ENCODE measurements at regions not wholly inside any gene's neighbourhood (a gene's known extent, or its start where the extent isn't known, plus 50 kb on each side); places are given as distances from the start of the nearest gene placed in this dataset.

DNA sequence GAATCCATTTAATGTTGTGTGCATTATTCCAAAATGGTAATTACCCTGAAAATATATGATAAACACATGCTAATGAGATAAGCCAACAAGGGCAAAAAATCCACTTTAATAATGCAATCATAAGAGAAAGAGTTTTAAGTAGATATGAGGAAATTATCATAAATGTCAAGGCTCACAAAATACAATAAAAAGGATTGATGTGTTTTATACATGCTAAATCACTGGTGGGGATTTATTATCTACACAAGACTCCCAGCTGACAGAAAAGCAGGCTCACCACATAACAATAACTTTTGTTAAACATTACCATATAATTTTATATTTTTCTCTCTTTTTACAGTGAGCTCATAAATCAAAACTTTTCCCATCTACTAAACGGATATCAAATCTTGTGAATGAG lies 306.2 kb upstream of the GRAMD2B start:
- no peaks in the 10 kb centered on the region for H3K36me3 ChIP-seq (ENCODE audit: control insufficient read depth in 2 of 2, extremely low read depth in 1 of 2, insufficient read depth in 2 of 2, low read length in 2 of 2)
- H3K9me3 ChIP-seq (replicated peaks; ENCODE audit: control insufficient read depth, insufficient read depth, low read length) = no peaks in the 10 kb centered on the region
- no peaks in the 10 kb centered on the region for H4K20me1 ChIP-seq (replicated peaks; ENCODE audit: control insufficient read depth, extremely low read depth, insufficient read depth, low read length)
- H3K4me3 ChIP-seq (replicated peaks in 1 of 3; ENCODE audit: insufficient read depth in 1 of 3, low read depth in 1 of 3, low read length in 3 of 3) = no peak overlapping the region
- no peak overlapping the region for H2AFZ ChIP-seq (ENCODE audit: low read depth, low read length)
- TF ChIP-seq, protein P1, sequence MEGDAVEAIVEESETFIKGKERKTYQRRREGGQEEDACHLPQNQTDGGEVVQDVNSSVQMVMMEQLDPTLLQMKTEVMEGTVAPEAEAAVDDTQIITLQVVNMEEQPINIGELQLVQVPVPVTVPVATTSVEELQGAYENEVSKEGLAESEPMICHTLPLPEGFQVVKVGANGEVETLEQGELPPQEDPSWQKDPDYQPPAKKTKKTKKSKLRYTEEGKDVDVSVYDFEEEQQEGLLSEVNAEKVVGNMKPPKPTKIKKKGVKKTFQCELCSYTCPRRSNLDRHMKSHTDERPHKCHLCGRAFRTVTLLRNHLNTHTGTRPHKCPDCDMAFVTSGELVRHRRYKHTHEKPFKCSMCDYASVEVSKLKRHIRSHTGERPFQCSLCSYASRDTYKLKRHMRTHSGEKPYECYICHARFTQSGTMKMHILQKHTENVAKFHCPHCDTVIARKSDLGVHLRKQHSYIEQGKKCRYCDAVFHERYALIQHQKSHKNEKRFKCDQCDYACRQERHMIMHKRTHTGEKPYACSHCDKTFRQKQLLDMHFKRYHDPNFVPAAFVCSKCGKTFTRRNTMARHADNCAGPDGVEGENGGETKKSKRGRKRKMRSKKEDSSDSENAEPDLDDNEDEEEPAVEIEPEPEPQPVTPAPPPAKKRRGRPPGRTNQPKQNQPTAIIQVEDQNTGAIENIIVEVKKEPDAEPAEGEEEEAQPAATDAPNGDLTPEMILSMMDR (IDR thresholded peaks at IDR 0.05; ENCODE audit: extremely low read depth in 1 of 2, insufficient read depth in 1 of 2, low read depth in 1 of 2, low read length in 2 of 2) = no peak
- TF ChIP-seq POLR2AphosphoS5 (IDR thresholded peaks at IDR 0.05; ENCODE audit: insufficient read depth, low read depth, low read length) = no peak
- TF ChIP-seq, protein P2, sequence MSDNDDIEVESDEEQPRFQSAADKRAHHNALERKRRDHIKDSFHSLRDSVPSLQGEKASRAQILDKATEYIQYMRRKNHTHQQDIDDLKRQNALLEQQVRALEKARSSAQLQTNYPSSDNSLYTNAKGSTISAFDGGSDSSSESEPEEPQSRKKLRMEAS (IDR thresholded peaks at IDR 0.05; ENCODE audit: insufficient read depth, insufficient read length) = no peak
- no peak for TF ChIP-seq MYC (IDR thresholded peaks at IDR 0.05; ENCODE audit: low read depth, low read length)
- TF ChIP-seq FOS (IDR thresholded peaks at IDR 0.05; ENCODE audit: borderline replicate concordance, insufficient read depth, low read length) = no peak
- no peak for TF ChIP-seq JUN (IDR thresholded peaks at IDR 0.05; ENCODE audit: borderline replicate concordance, insufficient read depth, insufficient read length, low read depth)
- no peak for TF ChIP-seq EZH2 (IDR thresholded peaks at IDR 0.05; ENCODE audit: borderline replicate concordance, low read depth, low read length, severe bottlenecking)
- TF ChIP-seq POLR2A (IDR thresholded peaks at IDR 0.05; ENCODE audit: low read depth, low read length) = no peak
- TF ChIP-seq GATA2 (IDR thresholded peaks at IDR 0.05; ENCODE audit: insufficient read depth, insufficient read length, low read depth, low read length) = no peak
- intact Hi-C loops (cut with micrococcal nuclease) (no loop called here), dilution Hi-C loops (cut with MboI; ENCODE audit: extremely low pct_ligation_motif_present, low sequenced_read_pairs) (no loop called here)
- ChIA-PET CTCF (no interaction called here), POLR2A (no interaction called here)
- no peak overlapping the region for H3K9ac ChIP-seq (replicated peaks; ENCODE audit: extremely low read depth, insufficient read depth, low read length)
- no peak overlapping the region for H3K4me2 ChIP-seq (ENCODE audit: insufficient read depth, low read length)
- DNase-seq (ENCODE audit: low read depth, low spot score) (no peak), FAIRE-seq (no peak)
- no peaks in the 10 kb centered on the region for H3K79me2 ChIP-seq (ENCODE audit: control insufficient read depth, insufficient read depth, low read length)
- no TSS peak for BruUV-seq (replicated peaks)
- H3K4me1 ChIP-seq (ENCODE audit: control insufficient read depth, extremely low read depth, insufficient read depth, low read length) = no peaks in the 10 kb centered on the region
- H3K9me1 ChIP-seq (replicated peaks; ENCODE audit: control insufficient read depth, extremely low read depth, insufficient read depth, low read length) = no peaks in the 10 kb centered on the region
- no peaks in the 10 kb centered on the region for H3K27me3 ChIP-seq (ENCODE audit: control insufficient read depth in 2 of 2, insufficient read depth in 2 of 2, low read length in 2 of 2)
- no peak overlapping the region for H3K27ac ChIP-seq (ENCODE audit: insufficient read depth, low read depth, low read length)

Measured in endothelial cell of umbilical vein (primary cell).